ENCODE measurements at regions not wholly inside any gene's neighbourhood (a gene's known extent, or its start where the extent isn't known, plus 50 kb on each side); places are given as distances from the start of the nearest gene placed in this dataset.

DNA sequence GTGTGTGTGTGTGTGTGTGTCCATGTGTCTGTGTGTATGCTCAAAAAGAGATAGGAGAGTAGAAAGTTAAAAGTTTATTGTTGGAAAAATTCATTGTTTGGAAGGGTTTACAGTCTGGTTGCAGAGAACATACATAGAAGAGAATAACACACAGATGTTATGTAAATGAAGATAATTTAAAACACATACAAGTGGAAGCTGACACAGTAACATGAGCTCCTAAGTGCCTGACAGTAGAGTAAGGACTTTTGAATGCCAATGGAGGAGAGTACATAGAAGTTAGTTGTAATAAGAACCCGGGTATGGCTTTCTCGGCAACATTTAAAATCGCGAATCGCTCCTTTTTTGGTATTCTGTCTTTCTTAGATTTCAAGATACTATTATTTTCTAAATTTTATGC lies 137.0 kb upstream of the FANCL start:
- TF ChIP-seq, protein P1, sequence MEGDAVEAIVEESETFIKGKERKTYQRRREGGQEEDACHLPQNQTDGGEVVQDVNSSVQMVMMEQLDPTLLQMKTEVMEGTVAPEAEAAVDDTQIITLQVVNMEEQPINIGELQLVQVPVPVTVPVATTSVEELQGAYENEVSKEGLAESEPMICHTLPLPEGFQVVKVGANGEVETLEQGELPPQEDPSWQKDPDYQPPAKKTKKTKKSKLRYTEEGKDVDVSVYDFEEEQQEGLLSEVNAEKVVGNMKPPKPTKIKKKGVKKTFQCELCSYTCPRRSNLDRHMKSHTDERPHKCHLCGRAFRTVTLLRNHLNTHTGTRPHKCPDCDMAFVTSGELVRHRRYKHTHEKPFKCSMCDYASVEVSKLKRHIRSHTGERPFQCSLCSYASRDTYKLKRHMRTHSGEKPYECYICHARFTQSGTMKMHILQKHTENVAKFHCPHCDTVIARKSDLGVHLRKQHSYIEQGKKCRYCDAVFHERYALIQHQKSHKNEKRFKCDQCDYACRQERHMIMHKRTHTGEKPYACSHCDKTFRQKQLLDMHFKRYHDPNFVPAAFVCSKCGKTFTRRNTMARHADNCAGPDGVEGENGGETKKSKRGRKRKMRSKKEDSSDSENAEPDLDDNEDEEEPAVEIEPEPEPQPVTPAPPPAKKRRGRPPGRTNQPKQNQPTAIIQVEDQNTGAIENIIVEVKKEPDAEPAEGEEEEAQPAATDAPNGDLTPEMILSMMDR (IDR thresholded peaks at IDR 0.05): no peak
- TF ChIP-seq EP300 (IDR thresholded peaks at IDR 0.05) (no peak), POLR2A (IDR thresholded peaks at IDR 0.05) (no peak)
- H3K4me1 ChIP-seq (ENCODE audit: insufficient read depth): no peaks in the 10 kb centered on the region
- intact Hi-C loops (cut with DNase I): no loop called here
- no peak overlapping the region for H3K4me3 ChIP-seq
- no peak overlapping the region for H3K27ac ChIP-seq
- no peak for DNase-seq
- WGBS, 3 donors: 89 to 93% (median 91%) methylated on average over 5 of the region's 5 CpGs
- no peaks in the 10 kb centered on the region for H3K9me3 ChIP-seq
- H3K36me3 ChIP-seq: no peaks in the 10 kb centered on the region
- no peaks in the 10 kb centered on the region for H3K27me3 ChIP-seq

DNA sequence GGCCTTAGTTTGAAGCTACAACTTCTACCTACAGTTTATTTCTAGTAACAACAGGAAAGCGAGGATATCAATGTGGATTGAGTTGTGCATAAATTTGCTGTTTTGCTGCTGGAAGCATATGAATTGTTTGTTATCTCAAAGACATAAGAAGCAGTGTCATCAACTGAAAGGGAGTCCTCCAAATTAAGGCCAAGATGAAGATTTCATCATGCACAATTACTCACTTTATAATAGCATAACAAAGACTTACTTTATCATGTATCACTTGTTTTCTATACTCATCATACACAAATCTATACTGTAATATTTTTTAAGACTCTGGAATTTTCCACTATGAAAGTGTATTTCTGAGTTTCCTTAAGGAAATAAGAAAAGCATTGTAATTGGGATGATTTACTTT lies 136.1 kb upstream of the FANCL start:
- Histone ChIP-seq H3K27ac (no peak overlapping the region), H3K9me3 (no peaks in the 10 kb centered on the region), H3K27me3 (no peaks in the 10 kb centered on the region), H3K4me1 (ENCODE audit: insufficient read depth) (no peaks in the 10 kb centered on the region), H3K4me3 (no peak overlapping the region), H3K36me3 (no peaks in the 10 kb centered on the region)
- intact Hi-C loops (cut with DNase I): no loop called here
- DNase-seq: no peak
- 71 to 84% (median 77%) methylated on average over 1 of the region's 1 CpG for WGBS, 3 donors
- TF ChIP-seq, protein P1 (IDR thresholded peaks at IDR 0.05): no peak
- no peak for TF ChIP-seq POLR2A (IDR thresholded peaks at IDR 0.05)
- no peak for TF ChIP-seq EP300 (IDR thresholded peaks at IDR 0.05)

DNA sequence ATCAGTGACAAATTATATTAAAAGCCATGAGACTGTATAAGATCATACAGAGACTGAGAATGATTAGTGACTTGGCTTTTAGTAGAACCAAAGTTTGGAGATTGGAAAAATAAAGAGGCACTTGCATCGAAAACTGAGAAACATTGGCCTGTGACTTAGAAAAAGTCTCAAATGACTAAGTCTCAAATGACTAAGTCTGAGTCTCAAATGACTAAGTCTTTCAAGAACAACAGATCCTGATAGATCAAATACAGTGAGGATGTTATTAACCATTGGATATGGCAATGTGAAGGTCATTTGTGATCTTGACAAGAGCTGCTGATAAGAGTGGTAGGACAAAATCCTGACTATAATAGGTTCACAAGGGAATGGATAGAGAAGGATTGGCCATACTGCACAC lies 135.5 kb upstream of the FANCL start:
- Histone ChIP-seq H3K9me3 (no peaks in the 10 kb centered on the region), H3K4me3 (no peak overlapping the region), H3K27ac (no peak overlapping the region), H3K36me3 (no peaks in the 10 kb centered on the region), H3K27me3 (no peaks in the 10 kb centered on the region), H3K4me1 (ENCODE audit: insufficient read depth) (no peaks in the 10 kb centered on the region)
- TF ChIP-seq POLR2A (IDR thresholded peaks at IDR 0.05): no peak
- no peak for TF ChIP-seq EP300 (IDR thresholded peaks at IDR 0.05)
- TF ChIP-seq, protein P1 (IDR thresholded peaks at IDR 0.05): no peak
- WGBS, 3 donors: 87 to 94% (median 92%) methylated on average over 1 of the region's 1 CpG
- intact Hi-C loops (cut with DNase I): no loop called here
- no peak for DNase-seq

DNA sequence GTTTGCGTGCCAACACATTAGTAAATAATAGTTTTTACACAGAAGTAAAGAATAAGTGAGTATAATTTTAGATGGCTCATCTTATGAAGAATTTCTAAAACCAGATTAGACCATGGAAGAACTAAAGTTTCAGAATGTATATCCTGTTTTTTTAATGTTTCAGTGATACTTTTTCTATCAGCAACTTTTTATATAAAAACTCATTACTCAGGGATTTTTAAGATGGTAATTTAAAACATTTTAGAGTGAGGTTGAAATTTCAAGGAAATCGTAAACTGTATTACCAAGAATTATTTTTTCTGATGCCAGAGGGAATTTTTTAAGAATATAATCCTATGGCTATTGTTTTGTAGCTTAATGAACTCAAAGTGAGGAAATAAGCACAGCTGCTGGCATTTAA lies 128.5 kb upstream of the FANCL start:
- H3K27me3 ChIP-seq: no peaks in the 10 kb centered on the region
- intact Hi-C loops (cut with DNase I): no loop called here
- H3K36me3 ChIP-seq: no peaks in the 10 kb centered on the region
- WGBS, 3 donors: 81 to 92% (median 82%) methylated on average over 2 of the region's 2 CpGs
- TF ChIP-seq EP300 (IDR thresholded peaks at IDR 0.05): no peak
- no peak for TF ChIP-seq POLR2A (IDR thresholded peaks at IDR 0.05)
- no peak for DNase-seq
- H3K9me3 ChIP-seq: no peaks in the 10 kb centered on the region
- H3K4me3 ChIP-seq: no peak overlapping the region
- no peak overlapping the region for H3K27ac ChIP-seq
- no peaks in the 10 kb centered on the region for H3K4me1 ChIP-seq (ENCODE audit: insufficient read depth)

DNA sequence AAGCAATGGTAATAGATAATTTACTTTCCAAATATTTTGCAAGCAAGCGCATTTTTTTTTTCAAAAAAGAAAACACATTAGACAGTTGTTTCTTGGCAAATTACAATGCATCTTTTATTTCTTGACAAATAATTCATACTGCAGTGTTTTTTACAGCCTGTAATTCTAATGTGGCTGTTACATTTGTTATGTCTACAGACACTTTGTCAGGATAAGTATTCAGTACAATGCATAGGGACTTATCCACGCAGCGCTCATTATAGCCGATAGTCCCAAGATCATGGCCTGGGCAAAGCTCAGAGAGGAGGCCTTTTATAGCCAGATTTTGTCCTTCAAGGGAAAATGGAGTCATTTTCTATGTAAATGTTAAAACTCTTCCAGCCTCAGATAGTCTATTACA lies 123.0 kb upstream of the FANCL start:
- H3K27me3 ChIP-seq: no peaks in the 10 kb centered on the region
- H3K27ac ChIP-seq: no peak overlapping the region
- TF ChIP-seq POLR2A (IDR thresholded peaks at IDR 0.05) (no peak), EP300 (IDR thresholded peaks at IDR 0.05) (no peak)
- TF ChIP-seq, protein P1 (IDR thresholded peaks at IDR 0.05): no peak
- no peaks in the 10 kb centered on the region for H3K4me1 ChIP-seq (ENCODE audit: insufficient read depth)
- no peak overlapping the region for H3K4me3 ChIP-seq
- H3K36me3 ChIP-seq: no peaks in the 10 kb centered on the region
- 27 to 69% (median 32%) methylated on average over 4 of the region's 4 CpGs for WGBS, 3 donors
- intact Hi-C loops (cut with DNase I): no loop called here
- no peak for DNase-seq
- no peaks in the 10 kb centered on the region for H3K9me3 ChIP-seq
